Vagina (tissue), 2 donors: ENCODE measurements at regions not wholly inside any gene's neighbourhood (a gene's known extent, or its start where the extent isn't known, plus 50 kb on each side); places are given as distances from the start of the nearest gene placed in this dataset.

ENCODE experiments used
- CTCF ChIP-seq, 3 experiments: fragments of 450-650 bp in 2 of 3; fragments of 200-600 bp in 1 of 3; sonication (generic) in 1 of 3; IDR thresholded peaks; one replicate each; pipeline ENCODE4 v1.5.1; 2017 to 2019; ENCODE audit warnings: antibody characterized with exemption in 3 of 3, mild to moderate bottlenecking in 2 of 3, moderate library complexity in 2 of 3
- POLR2A ChIP-seq, 2 donors: fragments of 450-650 bp; IDR thresholded peaks; one replicate each; pipeline ENCODE4 v1.6.1; 2017; ENCODE audit warnings: antibody characterized with exemption in 2 of 2, mild to moderate bottlenecking in 2 of 2, moderate library complexity in 2 of 2
- POLR2AphosphoS5 ChIP-seq, 2 donors: sonication (generic); formaldehyde crosslinking; IDR thresholded peaks; one replicate each; pipeline ENCODE4 v1.9.0; 2017; ENCODE audit warnings: antibody characterized with exemption in 2 of 2, mild to moderate bottlenecking in 2 of 2, low read depth in 1 of 2; ENCODE audit not compliant: insufficient read depth in 1 of 2

- TF ChIP-seq CTCF (IDR thresholded peaks at IDR 0.05) (no peak), POLR2AphosphoS5 (IDR thresholded peaks at IDR 0.05; ENCODE audit: insufficient read depth in 1 of 2, low read depth in 1 of 2) (no peak), POLR2A (IDR thresholded peaks at IDR 0.05) (no peak)
These were observed 1624.2 kb downstream of the SUCLG1 start for GRCh38 chr2:82834893-82835292.
